ENCODE measurements at regions not wholly inside any gene's neighbourhood (a gene's known extent, or its start where the extent isn't known, plus 50 kb on each side); places are given as distances from the start of the nearest gene placed in this dataset.

DNA sequence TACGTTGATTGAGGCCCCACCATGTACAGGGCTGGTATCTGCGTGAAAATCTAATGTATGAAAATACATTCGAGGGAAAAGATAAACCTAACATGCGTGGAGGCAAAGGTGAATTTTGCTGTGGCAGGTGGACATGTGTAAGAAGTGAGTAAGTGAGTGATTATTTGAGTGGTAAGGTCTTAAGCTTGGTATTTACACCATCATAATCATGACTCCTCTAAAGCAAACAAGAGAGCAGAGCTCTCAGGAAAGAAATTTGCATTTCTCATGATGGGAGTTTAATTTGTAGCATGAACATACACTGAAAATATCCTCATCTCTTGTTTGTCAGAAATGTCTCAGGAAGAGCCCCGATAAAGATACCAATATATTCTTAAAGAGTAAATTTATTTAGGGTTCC, 260.6 kb downstream of the PSAT1 start:
- Histone ChIP-seq H3K27me3 (no peaks in the 10 kb centered on the region), H3K36me3 (no peaks in the 10 kb centered on the region), H3K9me3 (no peaks in the 10 kb centered on the region), H3K27ac (no peak overlapping the region), H3K4me1 (ENCODE audit: insufficient read depth) (no peaks in the 10 kb centered on the region), H3K4me3 (no peak overlapping the region)
- TF ChIP-seq EP300 (IDR thresholded peaks at IDR 0.05) (no peak), POLR2A (IDR thresholded peaks at IDR 0.05) (no peak)
- TF ChIP-seq, protein P1, sequence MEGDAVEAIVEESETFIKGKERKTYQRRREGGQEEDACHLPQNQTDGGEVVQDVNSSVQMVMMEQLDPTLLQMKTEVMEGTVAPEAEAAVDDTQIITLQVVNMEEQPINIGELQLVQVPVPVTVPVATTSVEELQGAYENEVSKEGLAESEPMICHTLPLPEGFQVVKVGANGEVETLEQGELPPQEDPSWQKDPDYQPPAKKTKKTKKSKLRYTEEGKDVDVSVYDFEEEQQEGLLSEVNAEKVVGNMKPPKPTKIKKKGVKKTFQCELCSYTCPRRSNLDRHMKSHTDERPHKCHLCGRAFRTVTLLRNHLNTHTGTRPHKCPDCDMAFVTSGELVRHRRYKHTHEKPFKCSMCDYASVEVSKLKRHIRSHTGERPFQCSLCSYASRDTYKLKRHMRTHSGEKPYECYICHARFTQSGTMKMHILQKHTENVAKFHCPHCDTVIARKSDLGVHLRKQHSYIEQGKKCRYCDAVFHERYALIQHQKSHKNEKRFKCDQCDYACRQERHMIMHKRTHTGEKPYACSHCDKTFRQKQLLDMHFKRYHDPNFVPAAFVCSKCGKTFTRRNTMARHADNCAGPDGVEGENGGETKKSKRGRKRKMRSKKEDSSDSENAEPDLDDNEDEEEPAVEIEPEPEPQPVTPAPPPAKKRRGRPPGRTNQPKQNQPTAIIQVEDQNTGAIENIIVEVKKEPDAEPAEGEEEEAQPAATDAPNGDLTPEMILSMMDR (IDR thresholded peaks at IDR 0.05): no peak
- intact Hi-C loops (cut with DNase I): loop anchor here in 1 of 4 donors (10.0 kb wide), 1 partner anchor 1157 kb away; no protein-coding TSS in a partner anchor
- WGBS, 3 donors: 84 to 89% (median 85%) methylated on average over 5 of the region's 5 CpGs
- no peak for DNase-seq

- Histone ChIP-seq H3K9me3 (no peaks in the 10 kb centered on the region), H3K27ac (no peak overlapping the region), H3K27me3 (no peaks in the 10 kb centered on the region), H3K36me3 (no peaks in the 10 kb centered on the region), H3K4me3 (no peak overlapping the region), H3K4me1 (ENCODE audit: insufficient read depth) (no peaks in the 10 kb centered on the region)
- 67 to 73% (median 72%) methylated on average over 3 of the region's 3 CpGs for WGBS, 3 donors
- TF ChIP-seq POLR2A (IDR thresholded peaks at IDR 0.05): no peak
- no peak for TF ChIP-seq EP300 (IDR thresholded peaks at IDR 0.05)
- intact Hi-C loops (cut with DNase I): loop anchor here in 1 of 4 donors (10.0 kb wide), 1 partner anchor 1155 kb away; no protein-coding TSS in a partner anchor
- no peak for DNase-seq
Observed at GRCh38 chr9:78559449-78559885, 262.5 kb downstream of the PSAT1 start.

GRCh38 chr9:78562021-78562420, 265.1 kb downstream of the PSAT1 start:
- Histone ChIP-seq H3K4me1 (ENCODE audit: insufficient read depth) (no peaks in the 10 kb centered on the region), H3K27ac (no peak overlapping the region), H3K36me3 (no peaks in the 10 kb centered on the region), H3K9me3 (no peaks in the 10 kb centered on the region), H3K27me3 (no peaks in the 10 kb centered on the region), H3K4me3 (no peak overlapping the region)
- intact Hi-C loops (cut with DNase I): no loop called here
- DNase-seq: no peak
- WGBS, 3 donors: 22 to 61% (median 35%) methylated on average over 1 of the region's 1 CpG
- TF ChIP-seq EP300 (IDR thresholded peaks at IDR 0.05) (no peak), POLR2A (IDR thresholded peaks at IDR 0.05) (no peak)
- TF ChIP-seq, protein P1 (IDR thresholded peaks at IDR 0.05): no peak

DNA sequence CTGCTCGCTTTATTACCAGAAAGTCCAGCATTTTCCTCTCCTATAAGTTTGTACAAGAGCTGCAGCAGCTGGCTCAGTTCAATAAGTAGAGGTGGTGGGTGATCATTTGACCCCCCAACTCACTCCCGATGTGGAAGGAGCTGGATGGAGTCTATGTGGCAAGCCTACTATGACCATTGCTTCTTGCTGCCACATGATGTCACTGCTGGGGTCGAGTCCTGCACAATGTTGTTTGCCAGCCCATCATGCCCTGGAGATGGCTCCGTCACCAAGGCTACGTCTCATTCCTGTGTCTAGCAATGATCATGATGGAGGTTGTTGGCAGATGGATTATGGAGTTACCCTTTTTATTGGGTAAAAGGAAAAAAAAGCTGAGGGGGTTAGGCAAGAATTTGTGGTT, 266.3 kb downstream of the PSAT1 start:
- Histone ChIP-seq H3K27me3 (no peaks in the 10 kb centered on the region), H3K36me3 (no peaks in the 10 kb centered on the region), H3K9me3 (no peaks in the 10 kb centered on the region), H3K4me3 (no peak overlapping the region), H3K27ac (no peak overlapping the region), H3K4me1 (ENCODE audit: insufficient read depth) (no peaks in the 10 kb centered on the region)
- TF ChIP-seq EP300 (IDR thresholded peaks at IDR 0.05): no peak
- TF ChIP-seq, protein P1 (IDR thresholded peaks at IDR 0.05): no peak
- TF ChIP-seq POLR2A (IDR thresholded peaks at IDR 0.05): no peak
- DNase-seq: no peak
- intact Hi-C loops (cut with DNase I): no loop called here
- WGBS, 3 donors: 85 to 89% (median 85%) methylated on average over 5 of the region's 5 CpGs

GRCh38 chr9:78565481-78565880, 268.6 kb downstream of the PSAT1 start:
- TF ChIP-seq, protein P1 (IDR thresholded peaks at IDR 0.05): no peak
- TF ChIP-seq EP300 (IDR thresholded peaks at IDR 0.05): no peak
- no peak for TF ChIP-seq POLR2A (IDR thresholded peaks at IDR 0.05)
- WGBS, 3 donors: 59 to 68% (median 65%) methylated on average over 5 of the region's 5 CpGs
- H3K27ac ChIP-seq: no peak overlapping the region
- no peak overlapping the region for H3K4me3 ChIP-seq
- no peaks in the 10 kb centered on the region for H3K4me1 ChIP-seq (ENCODE audit: insufficient read depth)
- DNase-seq: no peak
- H3K27me3 ChIP-seq: no peaks in the 10 kb centered on the region
- intact Hi-C loops (cut with DNase I): no loop called here
- no peaks in the 10 kb centered on the region for H3K9me3 ChIP-seq
- no peaks in the 10 kb centered on the region for H3K36me3 ChIP-seq

Measured in ovary (tissue), 7 donors.